ENCODE measurements at regions not wholly inside any gene's neighbourhood (a gene's known extent, or its start where the extent isn't known, plus 50 kb on each side); places are given as distances from the start of the nearest gene placed in this dataset.

DNA sequence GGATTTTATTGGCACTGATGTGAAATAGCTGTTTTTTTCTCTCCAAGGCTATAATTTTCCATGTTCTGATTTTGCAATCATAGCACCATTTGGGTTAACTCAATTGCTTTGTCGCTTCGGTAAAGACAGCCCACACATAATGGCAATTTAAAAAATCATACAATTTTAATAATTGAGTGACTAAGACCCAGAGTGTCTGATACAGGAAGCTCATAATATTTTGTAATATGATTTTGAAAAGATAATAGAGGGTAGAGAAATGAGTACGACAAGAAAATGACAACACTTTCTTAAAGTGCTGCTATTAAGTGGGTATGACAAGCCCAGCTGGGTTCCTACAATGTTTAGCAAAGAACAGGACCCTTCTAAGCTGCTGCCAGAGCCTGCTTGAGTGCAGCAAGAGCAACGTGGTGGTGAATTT, 439.1 kb downstream of the METTL15 start:
- H3K9me3 ChIP-seq = no peaks in the 10 kb centered on the region
- DNase-seq = no peak
- no peak for TF ChIP-seq CTCF (IDR thresholded peaks at IDR 0.05; ENCODE audit: low read depth, low read length)

GRCh38 chr11:28545536-28545935, 437.3 kb downstream of the METTL15 start:
- no peak for DNase-seq
- Histone ChIP-seq H3K4me3 (ENCODE audit: low read depth, low read length) (no peak overlapping the region), H3K36me3 (no peaks in the 10 kb centered on the region), H3K9me3 (no peaks in the 10 kb centered on the region), H3K4me1 (no peaks in the 10 kb centered on the region), H3K27me3 (no peaks in the 10 kb centered on the region)
- no peak for TF ChIP-seq CTCF (IDR thresholded peaks at IDR 0.05; ENCODE audit: low read depth, low read length)

More for the DNA sequence above, 439.1 kb downstream of the METTL15 start:
- no peaks in the 10 kb centered on the region for H3K36me3 ChIP-seq
- no peaks in the 10 kb centered on the region for H3K27me3 ChIP-seq
- no peaks in the 10 kb centered on the region for H3K4me1 ChIP-seq
- H3K4me3 ChIP-seq (ENCODE audit: low read depth, low read length) = no peak overlapping the region

DNA sequence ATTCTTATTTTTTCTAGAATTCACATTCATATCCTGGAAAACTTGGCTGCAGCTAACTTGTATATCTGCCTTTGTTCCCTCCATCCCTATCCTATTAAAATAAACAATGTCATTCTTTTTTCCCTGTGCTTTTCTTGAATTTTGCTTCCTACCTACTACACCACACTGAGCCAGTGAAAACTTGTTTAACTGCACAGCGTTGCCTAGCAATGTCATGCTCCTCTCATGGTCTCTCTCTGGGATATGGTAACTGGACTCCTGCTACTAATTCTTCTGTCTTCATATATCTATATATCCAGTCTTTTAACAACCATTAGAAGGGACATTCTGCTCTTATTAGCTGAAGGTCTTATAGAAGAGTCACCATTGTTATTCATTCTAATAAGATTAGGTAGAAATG, 434.4 kb downstream of the METTL15 start:
- no peak for DNase-seq
- H3K4me1 ChIP-seq = no peaks in the 10 kb centered on the region
- no peaks in the 10 kb centered on the region for H3K36me3 ChIP-seq
- H3K9me3 ChIP-seq = no peaks in the 10 kb centered on the region
- no peaks in the 10 kb centered on the region for H3K27me3 ChIP-seq
- TF ChIP-seq CTCF (IDR thresholded peaks at IDR 0.05; ENCODE audit: low read depth, low read length) = no peak
- no peak overlapping the region for H3K4me3 ChIP-seq (ENCODE audit: low read depth, low read length)

- no peaks in the 10 kb centered on the region for H3K4me1 ChIP-seq
- H3K4me3 ChIP-seq (ENCODE audit: low read depth, low read length) = no peak overlapping the region
- H3K27me3 ChIP-seq = no peaks in the 10 kb centered on the region
- no peaks in the 10 kb centered on the region for H3K36me3 ChIP-seq
- TF ChIP-seq CTCF (IDR thresholded peaks at IDR 0.05; ENCODE audit: low read depth, low read length) = no peak
- no peak for DNase-seq
- no peaks in the 10 kb centered on the region for H3K9me3 ChIP-seq
These were observed 431.2 kb downstream of the METTL15 start for GRCh38 chr11:28539239-28540030.

- H3K4me3 ChIP-seq (ENCODE audit: low read depth, low read length) = no peak overlapping the region
These were observed 429.6 kb downstream of the METTL15 start for GRCh38 chr11:28537822-28538221.

More at GRCh38 chr11:28537822-28538221, 429.6 kb downstream of the METTL15 start:
- H3K27me3 ChIP-seq = no peaks in the 10 kb centered on the region
- no peak for DNase-seq
- H3K4me1 ChIP-seq = no peaks in the 10 kb centered on the region
- H3K9me3 ChIP-seq = no peaks in the 10 kb centered on the region
- TF ChIP-seq CTCF (IDR thresholded peaks at IDR 0.05; ENCODE audit: low read depth, low read length) = no peak
- no peaks in the 10 kb centered on the region for H3K36me3 ChIP-seq

Measured in BE2C (cell line).